ENCODE measurements at regions not wholly inside any gene's neighbourhood (a gene's known extent, or its start where the extent isn't known, plus 50 kb on each side); places are given as distances from the start of the nearest gene placed in this dataset.

DNA sequence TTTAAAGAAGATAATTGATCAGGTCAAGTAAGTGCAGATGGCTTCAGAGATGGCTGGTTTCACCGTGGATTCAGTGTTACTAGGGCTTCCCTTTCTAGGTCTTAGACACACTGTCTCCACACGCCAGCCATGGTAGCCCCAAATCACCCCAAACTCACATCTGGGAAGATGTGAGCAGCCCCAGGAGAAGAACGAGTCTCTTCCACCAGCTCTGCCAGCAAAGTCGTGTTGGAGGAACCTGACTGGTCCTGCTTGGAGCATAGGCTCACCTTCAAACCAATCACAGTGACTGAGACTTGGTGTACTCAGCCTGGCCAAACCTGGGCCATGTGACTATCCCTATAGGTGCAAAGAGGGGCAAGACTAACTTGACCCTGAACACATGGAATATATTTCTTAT lies 296.7 kb downstream of the RPLP1 start:
- H3K9me1 ChIP-seq (ENCODE audit: control insufficient read depth, extremely low read depth, insufficient read depth, low read length), result no peaks in the 10 kb centered on the region
- H3K9me3 ChIP-seq (ENCODE audit: control insufficient read depth, low read depth, low read length), result peaks cover 3% of the 10 kb centered on the region
- H3K27ac ChIP-seq (ENCODE audit: control insufficient read depth, insufficient read depth, low read length), result no peak overlapping the region
- peaks cover 40% of the 10 kb centered on the region for H3K27me3 ChIP-seq (ENCODE audit: control insufficient read depth, extremely low read depth, insufficient read depth, low read length)
- dilution Hi-C loops (cut with MboI; ENCODE audit: extremely low pct_ligation_motif_present, low sequenced_read_pairs), result no loop called here
- H3K36me3 ChIP-seq (ENCODE audit: control insufficient read depth in 2 of 2, extremely low read depth in 1 of 2, insufficient read depth in 2 of 2, low read length in 2 of 2), result no peaks in the 10 kb centered on the region
- no peaks in the 10 kb centered on the region for H4K20me1 ChIP-seq (ENCODE audit: control insufficient read depth, extremely low read depth, insufficient read depth, low read length)
- H3K4me3 ChIP-seq (ENCODE audit: control insufficient read depth in 2 of 3, extremely low read depth in 1 of 3, insufficient read depth in 2 of 3, low read depth in 1 of 3, low read length in 3 of 3), result no peak overlapping the region
- TF ChIP-seq, protein P1, sequence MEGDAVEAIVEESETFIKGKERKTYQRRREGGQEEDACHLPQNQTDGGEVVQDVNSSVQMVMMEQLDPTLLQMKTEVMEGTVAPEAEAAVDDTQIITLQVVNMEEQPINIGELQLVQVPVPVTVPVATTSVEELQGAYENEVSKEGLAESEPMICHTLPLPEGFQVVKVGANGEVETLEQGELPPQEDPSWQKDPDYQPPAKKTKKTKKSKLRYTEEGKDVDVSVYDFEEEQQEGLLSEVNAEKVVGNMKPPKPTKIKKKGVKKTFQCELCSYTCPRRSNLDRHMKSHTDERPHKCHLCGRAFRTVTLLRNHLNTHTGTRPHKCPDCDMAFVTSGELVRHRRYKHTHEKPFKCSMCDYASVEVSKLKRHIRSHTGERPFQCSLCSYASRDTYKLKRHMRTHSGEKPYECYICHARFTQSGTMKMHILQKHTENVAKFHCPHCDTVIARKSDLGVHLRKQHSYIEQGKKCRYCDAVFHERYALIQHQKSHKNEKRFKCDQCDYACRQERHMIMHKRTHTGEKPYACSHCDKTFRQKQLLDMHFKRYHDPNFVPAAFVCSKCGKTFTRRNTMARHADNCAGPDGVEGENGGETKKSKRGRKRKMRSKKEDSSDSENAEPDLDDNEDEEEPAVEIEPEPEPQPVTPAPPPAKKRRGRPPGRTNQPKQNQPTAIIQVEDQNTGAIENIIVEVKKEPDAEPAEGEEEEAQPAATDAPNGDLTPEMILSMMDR (optimal IDR thresholded peaks at IDR 0.05 in 1 of 3, IDR thresholded peaks at IDR 0.05 in 1 of 3, conservative IDR thresholded peaks at IDR 0.05 in 1 of 3; ENCODE audit: extremely low read depth in 1 of 3, insufficient read depth in 2 of 3, low read length in 3 of 3), result no peak
- no peak for TF ChIP-seq EZH2 (IDR thresholded peaks at IDR 0.05; ENCODE audit: low read length)
- no peak overlapping the region for H2AFZ ChIP-seq (ENCODE audit: control insufficient read depth, low read length)
- no peaks in the 10 kb centered on the region for H3K79me2 ChIP-seq (ENCODE audit: control insufficient read depth, insufficient read depth, low read length)
- DNase-seq (ENCODE audit: low read depth, low spot score) (no peak), FAIRE-seq (no peak)
- H3K4me1 ChIP-seq (ENCODE audit: control insufficient read depth, extremely low read depth, insufficient read depth, low read length), result no peaks in the 10 kb centered on the region
- H3K4me2 ChIP-seq (ENCODE audit: control insufficient read depth, extremely low read depth, insufficient read depth, low read depth, low read length), result no peak overlapping the region
- H3K9ac ChIP-seq (ENCODE audit: control insufficient read depth, extremely low read depth, insufficient read depth, low read length), result no peak overlapping the region

DNA sequence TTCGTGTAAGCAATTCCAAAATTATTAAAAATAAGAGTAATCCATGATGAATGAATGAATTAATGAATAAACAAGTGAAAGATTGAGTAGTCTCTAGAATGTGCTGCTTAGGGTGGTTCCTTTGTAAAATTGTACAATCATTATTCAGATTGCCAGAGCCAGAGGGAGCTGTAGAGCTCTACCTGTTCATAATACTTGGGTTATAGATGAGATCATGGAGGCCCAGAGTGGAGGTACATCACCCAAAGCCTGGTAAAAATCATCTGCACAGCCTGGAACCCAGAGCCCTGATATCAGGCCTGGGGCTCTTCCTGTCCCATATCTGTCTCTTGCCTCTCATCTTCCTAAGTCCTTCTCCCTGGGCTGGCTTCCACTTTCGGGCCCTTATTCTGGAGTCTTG lies 297.2 kb downstream of the RPLP1 start:
- Histone ChIP-seq H2AFZ (ENCODE audit: control insufficient read depth, low read length) (no peak overlapping the region), H3K36me3 (ENCODE audit: control insufficient read depth in 2 of 2, extremely low read depth in 1 of 2, insufficient read depth in 2 of 2, low read length in 2 of 2) (no peaks in the 10 kb centered on the region), H3K9me1 (ENCODE audit: control insufficient read depth, extremely low read depth, insufficient read depth, low read length) (no peaks in the 10 kb centered on the region), H3K9ac (ENCODE audit: control insufficient read depth, extremely low read depth, insufficient read depth, low read length) (no peak overlapping the region), H3K4me3 (ENCODE audit: control insufficient read depth in 2 of 3, extremely low read depth in 1 of 3, insufficient read depth in 2 of 3, low read depth in 1 of 3, low read length in 3 of 3) (no peak overlapping the region), H4K20me1 (ENCODE audit: control insufficient read depth, extremely low read depth, insufficient read depth, low read length) (no peaks in the 10 kb centered on the region), H3K4me2 (ENCODE audit: control insufficient read depth, extremely low read depth, insufficient read depth, low read depth, low read length) (no peak overlapping the region), H3K27me3 (ENCODE audit: control insufficient read depth, extremely low read depth, insufficient read depth, low read length) (peaks cover 35% of the 10 kb centered on the region), H3K4me1 (ENCODE audit: control insufficient read depth, extremely low read depth, insufficient read depth, low read length) (no peaks in the 10 kb centered on the region), H3K79me2 (ENCODE audit: control insufficient read depth, insufficient read depth, low read length) (no peaks in the 10 kb centered on the region), H3K9me3 (ENCODE audit: control insufficient read depth, low read depth, low read length) (peaks cover 3% of the 10 kb centered on the region), H3K27ac (ENCODE audit: control insufficient read depth, insufficient read depth, low read length) (no peak overlapping the region)
- dilution Hi-C loops (cut with MboI; ENCODE audit: extremely low pct_ligation_motif_present, low sequenced_read_pairs), result no loop called here
- FAIRE-seq (no peak), DNase-seq (ENCODE audit: low read depth, low spot score) (no peak)
- TF ChIP-seq, protein P1 (optimal IDR thresholded peaks at IDR 0.05 in 1 of 3, IDR thresholded peaks at IDR 0.05 in 1 of 3, conservative IDR thresholded peaks at IDR 0.05 in 1 of 3; ENCODE audit: extremely low read depth in 1 of 3, insufficient read depth in 2 of 3, low read length in 3 of 3), result peak; percentile 5 to 43 (median 40)
- no peak for TF ChIP-seq EZH2 (IDR thresholded peaks at IDR 0.05; ENCODE audit: low read length)

All from keratinocyte (primary cell).